Glomerular endothelial cell (primary cell): ENCODE measurements at regions not wholly inside any gene's neighbourhood (a gene's known extent, or its start where the extent isn't known, plus 50 kb on each side); places are given as distances from the start of the nearest gene placed in this dataset.
"Not testable (repeated sequence)": the region's sequence is repeated elsewhere in the genome, so short reads cannot be mapped to it uniquely, and the experiment has no call there.

Experiments used
- DNase-seq: peaks from one replicate; pipeline ENCODE4 v3.0.0-alpha.2; 2011; ENCODE audit warnings: low read depth, low spot score; ENCODE audit errors: extremely low read depth

GRCh38 chr2:236485519-236485918 is 84.1 kb upstream of the ACKR3 start:
- DNase-seq = no peak

- not testable (repeated sequence) for DNase-seq
These were observed 80.5 kb upstream of the ACKR3 start for GRCh38 chr2:236489083-236489482.

- no peak for DNase-seq
These were observed 79.7 kb upstream of the ACKR3 start for GRCh38 chr2:236489895-236490404.

- no peak for DNase-seq
These were observed 73.3 kb upstream of the ACKR3 start for GRCh38 chr2:236496340-236496739.

- no peak for DNase-seq
These were observed 71.3 kb upstream of the ACKR3 start for GRCh38 chr2:236498369-236498768.

GRCh38 chr2:236499691-236500578 is 69.7 kb upstream of the ACKR3 start:
- no peak for DNase-seq

- no peak for DNase-seq
These were observed 68.6 kb upstream of the ACKR3 start for GRCh38 chr2:236501026-236501425.

GRCh38 chr2:236501531-236501930 is 68.1 kb upstream of the ACKR3 start:
- DNase-seq = no peak

GRCh38 chr2:236503100-236503499 is 66.5 kb upstream of the ACKR3 start:
- DNase-seq = no peak

- no peak for DNase-seq
These were observed 66.0 kb upstream of the ACKR3 start for GRCh38 chr2:236503583-236503982.

- no peak for DNase-seq
These were observed 64.6 kb upstream of the ACKR3 start for GRCh38 chr2:236505041-236505440.

GRCh38 chr2:236505648-236506047 is 64.0 kb upstream of the ACKR3 start:
- DNase-seq = no peak

GRCh38 chr2:236507393-236508085 is 62.1 kb upstream of the ACKR3 start:
- no peak for DNase-seq

- DNase-seq = no peak
These were observed 61.2 kb upstream of the ACKR3 start for GRCh38 chr2:236508466-236508865.

GRCh38 chr2:236510034-236510433 is 59.6 kb upstream of the ACKR3 start:
- DNase-seq = no peak

GRCh38 chr2:236511266-236511665 is 58.4 kb upstream of the ACKR3 start:
- DNase-seq = no peak

- DNase-seq = no peak
These were observed 57.4 kb upstream of the ACKR3 start for GRCh38 chr2:236512267-236512666.

GRCh38 chr2:236512902-236513435 is 56.7 kb upstream of the ACKR3 start:
- no peak for DNase-seq

- DNase-seq = no peak
These were observed 55.7 kb upstream of the ACKR3 start for GRCh38 chr2:236513956-236514355.

GRCh38 chr2:236516708-236517107 is 52.9 kb upstream of the ACKR3 start:
- DNase-seq = no peak

GRCh38 chr2:236517251-236518031 is 52.2 kb upstream of the ACKR3 start:
- DNase-seq = peak; percentile 54
